ENCODE measurements at regions not wholly inside any gene's neighbourhood (a gene's known extent, or its start where the extent isn't known, plus 50 kb on each side); places are given as distances from the start of the nearest gene placed in this dataset.

GRCh38 chr13:74202129-74202813 is 68.1 kb upstream of the KLF12 start:
- peak in 1 of 3 donors; percentile 18 for DNase-seq

- no peak for DNase-seq
Measured at GRCh38 chr13:74201530-74201929, 67.3 kb upstream of the KLF12 start.

GRCh38 chr13:74200081-74200480 is 65.9 kb upstream of the KLF12 start:
- DNase-seq, result peak in 1 of 3 donors; percentile 71

- no peak for DNase-seq
Measured at GRCh38 chr13:74197677-74198429, 63.6 kb upstream of the KLF12 start.

- peak in 2 of 3 donors; percentile 27 to 39 for DNase-seq
Measured at GRCh38 chr13:74194846-74195245, 60.6 kb upstream of the KLF12 start.

- DNase-seq, result no peak
Measured at GRCh38 chr13:74193391-74193790, 59.2 kb upstream of the KLF12 start.

- no peak for DNase-seq
Measured at GRCh38 chr13:74191410-74191809, 57.2 kb upstream of the KLF12 start.

- DNase-seq, result no peak
Measured at GRCh38 chr13:74190999-74191398, 56.8 kb upstream of the KLF12 start.

- DNase-seq, result peak in 1 of 3 donors; percentile 33
Measured at GRCh38 chr13:74187564-74187963, 53.4 kb upstream of the KLF12 start.

GRCh38 chr13:74184283-74184682 is 50.1 kb upstream of the KLF12 start:
- DNase-seq, result peak in 1 of 3 donors; percentile 41
